ENCODE measurements at regions not wholly inside any gene's neighbourhood (a gene's known extent, or its start where the extent isn't known, plus 50 kb on each side); places are given as distances from the start of the nearest gene placed in this dataset.

GRCh38 chr5:111932199-111932598 is 175.2 kb upstream of the NREP start:
- Histone ChIP-seq H3K27me3 (no peaks in the 10 kb centered on the region), H3K4me3 (no peak overlapping the region), H3K27ac (no peak overlapping the region), H3K4me1 (no peaks in the 10 kb centered on the region), H3K36me3 (no peaks in the 10 kb centered on the region), H3K9me3 (no peaks in the 10 kb centered on the region)
- intact Hi-C loops (cut with DNase I; ENCODE audit: low total_unique reads) (no loop called here), in situ Hi-C loops (cut with MboI; ENCODE audit: low pct_ligation_motif_present in 1 of 4, low pct_unique_long_range_greater_than_20kb in 1 of 4, low sequenced_read_pairs in 3 of 4) (no loop called here)
- no peak for TF ChIP-seq POLR2AphosphoS5 (IDR thresholded peaks at IDR 0.05)
- DNase-seq, result no peak

GRCh38 chr5:111931655-111932054 is 174.7 kb upstream of the NREP start:
- no peak overlapping the region for H3K4me3 ChIP-seq
- in situ Hi-C loops (cut with MboI; ENCODE audit: low pct_ligation_motif_present in 1 of 4, low pct_unique_long_range_greater_than_20kb in 1 of 4, low sequenced_read_pairs in 3 of 4) (no loop called here), intact Hi-C loops (cut with DNase I; ENCODE audit: low total_unique reads) (no loop called here)
- WGBS, 2 donors (ENCODE audit: low coverage in 1 of 2), result 79 to 82% methylated on average over 2 of the region's 2 CpGs
- TF ChIP-seq POLR2A (IDR thresholded peaks at IDR 0.05) (no peak), POLR2AphosphoS5 (IDR thresholded peaks at IDR 0.05) (no peak), EP300 (IDR thresholded peaks at IDR 0.05; ENCODE audit: low read depth) (no peak), CTCF (IDR thresholded peaks at IDR 0.05) (no peak)
- no peaks in the 10 kb centered on the region for H3K36me3 ChIP-seq
- no peak for DNase-seq
- H3K27me3 ChIP-seq, result no peaks in the 10 kb centered on the region
- no peaks in the 10 kb centered on the region for H3K9me3 ChIP-seq
- no peak overlapping the region for H3K27ac ChIP-seq
- no peaks in the 10 kb centered on the region for H3K4me1 ChIP-seq

GRCh38 chr5:111930905-111931461 is 174.0 kb upstream of the NREP start:
- DNase-seq, result no peak
- Histone ChIP-seq H3K36me3 (no peaks in the 10 kb centered on the region), H3K4me3 (no peak overlapping the region), H3K9me3 (no peaks in the 10 kb centered on the region), H3K27me3 (no peaks in the 10 kb centered on the region), H3K4me1 (no peaks in the 10 kb centered on the region), H3K27ac (no peak overlapping the region)
- TF ChIP-seq POLR2A (IDR thresholded peaks at IDR 0.05), result no peak
- TF ChIP-seq POLR2AphosphoS5 (IDR thresholded peaks at IDR 0.05), result no peak
- TF ChIP-seq CTCF (IDR thresholded peaks at IDR 0.05), result no peak
- TF ChIP-seq EP300 (IDR thresholded peaks at IDR 0.05; ENCODE audit: low read depth), result no peak
- intact Hi-C loops (cut with DNase I; ENCODE audit: low total_unique reads), result no loop called here
- WGBS, 2 donors (ENCODE audit: low coverage in 1 of 2), result 69% methylated on average over 2 of the region's 2 CpGs; no CpG with 5 or more reads in 1 of the 2 donors
- in situ Hi-C loops (cut with MboI; ENCODE audit: low pct_ligation_motif_present in 1 of 4, low pct_unique_long_range_greater_than_20kb in 1 of 4, low sequenced_read_pairs in 3 of 4), result no loop called here

GRCh38 chr5:111930449-111930848 is 173.5 kb upstream of the NREP start:
- no peak for TF ChIP-seq POLR2A (IDR thresholded peaks at IDR 0.05)
- TF ChIP-seq POLR2AphosphoS5 (IDR thresholded peaks at IDR 0.05), result no peak
- TF ChIP-seq EP300 (IDR thresholded peaks at IDR 0.05; ENCODE audit: low read depth), result no peak
- TF ChIP-seq CTCF (IDR thresholded peaks at IDR 0.05), result no peak
- Histone ChIP-seq H3K9me3 (no peaks in the 10 kb centered on the region), H3K4me1 (no peaks in the 10 kb centered on the region), H3K27me3 (no peaks in the 10 kb centered on the region), H3K4me3 (no peak overlapping the region), H3K36me3 (no peaks in the 10 kb centered on the region), H3K27ac (no peak overlapping the region)
- intact Hi-C loops (cut with DNase I; ENCODE audit: low total_unique reads) (no loop called here), in situ Hi-C loops (cut with MboI; ENCODE audit: low pct_ligation_motif_present in 1 of 4, low pct_unique_long_range_greater_than_20kb in 1 of 4, low sequenced_read_pairs in 3 of 4) (no loop called here)
- WGBS, 2 donors (ENCODE audit: low coverage in 1 of 2), result 64 to 67% methylated on average over 1 of the region's 1 CpG
- DNase-seq, result no peak

- 50 to 63% methylated on average over 1 of the region's 1 CpG for WGBS, 2 donors (ENCODE audit: low coverage in 1 of 2)
- Histone ChIP-seq H3K27ac (no peak overlapping the region), H3K9me3 (no peaks in the 10 kb centered on the region), H3K4me3 (no peak overlapping the region), H3K36me3 (no peaks in the 10 kb centered on the region), H3K4me1 (no peaks in the 10 kb centered on the region), H3K27me3 (no peaks in the 10 kb centered on the region)
- intact Hi-C loops (cut with DNase I; ENCODE audit: low total_unique reads), result no loop called here
- in situ Hi-C loops (cut with MboI; ENCODE audit: low pct_ligation_motif_present in 1 of 4, low pct_unique_long_range_greater_than_20kb in 1 of 4, low sequenced_read_pairs in 3 of 4), result no loop called here
- TF ChIP-seq CTCF (IDR thresholded peaks at IDR 0.05) (no peak), POLR2AphosphoS5 (IDR thresholded peaks at IDR 0.05) (no peak), EP300 (IDR thresholded peaks at IDR 0.05; ENCODE audit: low read depth) (no peak), POLR2A (IDR thresholded peaks at IDR 0.05) (no peak)
- no peak for DNase-seq
Measured at GRCh38 chr5:111929867-111930266, 172.9 kb upstream of the NREP start.
